Spleen (tissue), 11 donors: ENCODE measurements at regions not wholly inside any gene's neighbourhood (a gene's known extent, or its start where the extent isn't known, plus 50 kb on each side); places are given as distances from the start of the nearest gene placed in this dataset.

Experiments
- DNase-seq: peaks from one replicate; pipeline ENCODE4 v3.0.0-alpha.2; 2020
- H3K27ac ChIP-seq, 8 donors: fragments of 200-600 bp; sonication (generic) in 7 of 8; 1 replicate in 4 of 8; 2 replicates in 4 of 8; pipeline versions ENCODE4 v1.5.0 to v1.8.0; 2016 to 2021; ENCODE audit warnings: inconsistent platforms in 4 of 8, mild to moderate bottlenecking in 4 of 8, moderate library complexity in 1 of 8
- H3K27me3 ChIP-seq, 7 donors: fragments of 200-600 bp; sonication (generic) in 6 of 7; replicated peaks in 1 of 7; 1 replicate in 4 of 7; 2 replicates in 3 of 7; pipeline versions ENCODE4 v1.5.0 to v1.8.0; 2016 to 2021; ENCODE audit warnings: inconsistent platforms in 3 of 7, mild to moderate bottlenecking in 1 of 7
- H3K36me3 ChIP-seq, 6 donors: fragments of 200-600 bp; sonication (generic) in 5 of 6; 1 replicate in 4 of 6; 2 replicates in 2 of 6; pipeline versions ENCODE4 v1.5.0 to v1.8.0; 2016 to 2021; ENCODE audit warnings: inconsistent platforms in 2 of 6
- H3K4me1 ChIP-seq, 6 donors: fragments of 200-600 bp; sonication (generic) in 5 of 6; 1 replicate in 3 of 6; 2 replicates in 3 of 6; pipeline versions ENCODE4 v1.5.0 to v1.8.0; 2016 to 2021; ENCODE audit warnings: inconsistent platforms in 3 of 6
- H3K4me3 ChIP-seq, 8 donors: fragments of 200-600 bp; sonication (generic) in 7 of 8; 1 replicate in 4 of 8; 2 replicates in 4 of 8; pipeline versions ENCODE4 v1.5.0 to v1.8.0; 2016 to 2021; ENCODE audit warnings: inconsistent platforms in 4 of 8, mild to moderate bottlenecking in 4 of 8, moderate library complexity in 2 of 8
- H3K9me3 ChIP-seq, 8 donors: fragments of 200-600 bp; sonication (generic) in 7 of 8; 1 replicate in 4 of 8; 2 replicates in 4 of 8; pipeline versions ENCODE4 v1.5.0 to v1.8.0; 2016 to 2021; ENCODE audit warnings: inconsistent platforms in 4 of 8
- POLR2A ChIP-seq, 3 donors: fragments of 450-650 bp; IDR thresholded peaks; one replicate each; pipeline ENCODE4 v1.5.1; 2017; ENCODE audit warnings: antibody characterized with exemption in 3 of 3, mild to moderate bottlenecking in 1 of 3
- POLR2AphosphoS5 ChIP-seq, 3 donors: sonication (generic); formaldehyde crosslinking; IDR thresholded peaks; one replicate each; pipeline ENCODE4 v1.5.1; 2017; ENCODE audit warnings: antibody characterized with exemption in 3 of 3
- WGBS, 5 donors: extraction: QIAGEN DNeasy Blood & Tissue Kit in 3 of 5; methylation state at CpG; one replicate each; pipeline versions ENCODE4 v1.1.5 to v1.1.7; 2013 to 2018; 5-methylcytosine and 5-hydroxymethylcytosine counted together
- intact Hi-C: fragments of 100-400 bp; cut with DNase I; formaldehyde crosslinking; loops from one replicate; pipeline ENCODE4 v1.15.0; 2023; ENCODE audit warnings: low total_unique reads
- TF ChIP-seq, protein P1 (sequence below), 11 experiments: fragments of 200-600 bp in 7 of 11; fragments of 450-650 bp in 4 of 11; sonication (generic) in 4 of 11; IDR thresholded peaks in 8 of 11; conservative IDR thresholded peaks in 3 of 11; 1 replicate in 7 of 11; 2 replicates in 4 of 11; pipeline versions ENCODE4 v1.4.0 to v1.8.0; 2016 to 2021; ENCODE audit warnings: antibody characterized with exemption in 11 of 11, inconsistent platforms in 4 of 11, mild to moderate bottlenecking in 1 of 11
- donor health status: healthy with polysubstance abuse.
- donor health status: DM: no; HTN: no; CAD: no; lungs with moderate emphysema.
- donor health status: DM: no; HTN: no; CAD: no.
- donor health status: Bipolar disorder and iron deficiency.
- donor health status: healthy.
- donor health status: DM: no; HTN: no; CAD: no.
- donor health status: DM: yes; HTN: yes; CAD: no.

DNA sequence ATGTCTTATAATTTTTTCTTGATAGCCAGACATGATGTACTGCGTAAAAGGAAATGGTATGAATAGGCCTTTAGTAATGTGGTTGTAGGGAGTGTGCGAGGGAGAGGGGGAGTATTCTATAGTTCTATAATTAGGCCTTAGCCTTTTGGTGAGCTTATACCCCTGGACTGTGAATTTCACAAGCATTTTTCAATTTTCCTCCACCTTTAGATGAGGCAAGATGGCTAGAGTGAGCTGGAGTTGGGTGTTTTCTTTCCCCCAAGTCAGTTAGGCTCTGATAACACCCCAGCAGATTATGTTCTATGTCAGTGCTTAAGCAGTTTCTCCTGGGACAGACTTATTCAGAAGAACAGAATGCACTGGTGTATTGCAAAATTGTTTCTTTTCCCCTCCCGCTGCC, 210.2 kb upstream of the NPY2R start:
- intact Hi-C loops: no loop called here
- Histone ChIP-seq H3K4me1 (no peaks in the 10 kb centered on the region), H3K9me3 (no peaks in the 10 kb centered on the region), H3K36me3 (no peaks in the 10 kb centered on the region), H3K4me3 (no peak overlapping the region), H3K27ac (no peak overlapping the region), H3K27me3 (no peaks in the 10 kb centered on the region)
- WGBS, 5 donors: 77 to 84% (median 78%) methylated on average over 3 of the region's 3 CpGs
- TF ChIP-seq POLR2A (IDR thresholded peaks at IDR 0.05): no peak
- no peak for TF ChIP-seq POLR2AphosphoS5 (IDR thresholded peaks at IDR 0.05)
- TF ChIP-seq, protein P1, sequence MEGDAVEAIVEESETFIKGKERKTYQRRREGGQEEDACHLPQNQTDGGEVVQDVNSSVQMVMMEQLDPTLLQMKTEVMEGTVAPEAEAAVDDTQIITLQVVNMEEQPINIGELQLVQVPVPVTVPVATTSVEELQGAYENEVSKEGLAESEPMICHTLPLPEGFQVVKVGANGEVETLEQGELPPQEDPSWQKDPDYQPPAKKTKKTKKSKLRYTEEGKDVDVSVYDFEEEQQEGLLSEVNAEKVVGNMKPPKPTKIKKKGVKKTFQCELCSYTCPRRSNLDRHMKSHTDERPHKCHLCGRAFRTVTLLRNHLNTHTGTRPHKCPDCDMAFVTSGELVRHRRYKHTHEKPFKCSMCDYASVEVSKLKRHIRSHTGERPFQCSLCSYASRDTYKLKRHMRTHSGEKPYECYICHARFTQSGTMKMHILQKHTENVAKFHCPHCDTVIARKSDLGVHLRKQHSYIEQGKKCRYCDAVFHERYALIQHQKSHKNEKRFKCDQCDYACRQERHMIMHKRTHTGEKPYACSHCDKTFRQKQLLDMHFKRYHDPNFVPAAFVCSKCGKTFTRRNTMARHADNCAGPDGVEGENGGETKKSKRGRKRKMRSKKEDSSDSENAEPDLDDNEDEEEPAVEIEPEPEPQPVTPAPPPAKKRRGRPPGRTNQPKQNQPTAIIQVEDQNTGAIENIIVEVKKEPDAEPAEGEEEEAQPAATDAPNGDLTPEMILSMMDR (IDR thresholded peaks at IDR 0.05 in 8 of 11, conservative IDR thresholded peaks at IDR 0.05 in 3 of 11): no peak
- no peak for DNase-seq

DNA sequence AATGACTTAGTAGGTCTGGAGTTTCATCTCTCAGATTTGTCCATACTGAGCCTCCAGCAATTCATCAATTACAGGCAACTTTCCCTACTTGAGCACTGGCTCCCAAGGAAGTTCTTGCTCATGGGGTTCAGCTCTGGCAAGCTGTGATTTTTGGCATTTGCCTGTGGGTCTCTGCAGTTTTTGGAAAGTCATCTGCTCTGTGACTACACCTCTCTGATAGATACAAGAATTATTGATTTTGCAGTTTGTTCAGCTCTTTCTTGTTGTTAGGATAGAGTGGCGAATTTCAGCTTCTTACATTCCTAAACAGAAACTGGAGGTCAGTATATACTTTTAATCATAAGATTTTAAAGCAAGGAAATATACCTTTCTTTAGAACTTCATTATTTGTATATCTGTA, 209.7 kb upstream of the NPY2R start:
- 39 to 91% (median 83%) methylated on average over 1 of the region's 1 CpG for WGBS, 5 donors

DNA sequence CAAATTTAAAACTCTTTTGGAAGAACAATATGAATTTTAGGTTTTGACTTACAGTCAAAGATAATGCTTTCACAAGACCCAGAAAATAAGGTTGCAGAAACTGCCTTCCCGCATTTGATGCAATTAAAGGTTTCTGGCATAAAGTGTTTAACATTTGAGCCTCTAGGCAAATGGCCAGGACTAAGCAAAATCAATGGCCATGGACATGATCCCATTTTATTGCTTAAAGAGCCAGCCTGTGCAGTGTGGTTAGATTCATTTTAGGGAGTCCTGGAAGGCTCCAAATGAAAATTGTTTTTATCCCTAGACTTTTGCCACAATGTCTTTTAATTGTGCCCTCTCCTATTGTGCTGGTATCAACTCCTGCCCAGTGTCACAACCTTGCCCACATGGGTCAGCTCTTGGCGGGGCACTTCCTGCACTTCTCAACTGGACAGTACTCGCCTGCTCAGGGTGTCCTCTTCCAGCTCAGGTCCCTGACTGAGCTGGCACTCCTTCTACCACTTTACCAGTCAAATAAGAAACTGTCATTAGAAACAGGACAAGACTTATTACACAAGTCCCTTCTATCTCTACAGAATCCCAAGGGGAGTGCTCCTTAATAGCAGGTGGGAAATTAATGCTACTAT, 208.4 kb upstream of the NPY2R start:
- no peaks in the 10 kb centered on the region for H3K4me1 ChIP-seq
- intact Hi-C loops: no loop called here
- no peaks in the 10 kb centered on the region for H3K36me3 ChIP-seq
- no peak for TF ChIP-seq POLR2AphosphoS5 (IDR thresholded peaks at IDR 0.05)
- TF ChIP-seq, protein P1 (IDR thresholded peaks at IDR 0.05 in 8 of 11, conservative IDR thresholded peaks at IDR 0.05 in 3 of 11): no peak
- no peak for TF ChIP-seq POLR2A (IDR thresholded peaks at IDR 0.05)
- H3K27ac ChIP-seq: no peak overlapping the region
- 58 to 89% (median 75%) methylated on average over 3 of the region's 3 CpGs for WGBS, 5 donors
- no peaks in the 10 kb centered on the region for H3K9me3 ChIP-seq
- no peak for DNase-seq
- H3K4me3 ChIP-seq: no peak overlapping the region
- H3K27me3 ChIP-seq: no peaks in the 10 kb centered on the region

More for the DNA sequence above, 209.7 kb upstream of the NPY2R start:
- Histone ChIP-seq H3K4me3 (no peak overlapping the region), H3K9me3 (no peaks in the 10 kb centered on the region), H3K36me3 (no peaks in the 10 kb centered on the region), H3K4me1 (no peaks in the 10 kb centered on the region), H3K27me3 (no peaks in the 10 kb centered on the region), H3K27ac (no peak overlapping the region)
- intact Hi-C loops: no loop called here
- TF ChIP-seq POLR2AphosphoS5 (IDR thresholded peaks at IDR 0.05): no peak
- TF ChIP-seq POLR2A (IDR thresholded peaks at IDR 0.05): no peak
- TF ChIP-seq, protein P1 (IDR thresholded peaks at IDR 0.05 in 8 of 11, conservative IDR thresholded peaks at IDR 0.05 in 3 of 11): no peak
- DNase-seq: no peak

DNA sequence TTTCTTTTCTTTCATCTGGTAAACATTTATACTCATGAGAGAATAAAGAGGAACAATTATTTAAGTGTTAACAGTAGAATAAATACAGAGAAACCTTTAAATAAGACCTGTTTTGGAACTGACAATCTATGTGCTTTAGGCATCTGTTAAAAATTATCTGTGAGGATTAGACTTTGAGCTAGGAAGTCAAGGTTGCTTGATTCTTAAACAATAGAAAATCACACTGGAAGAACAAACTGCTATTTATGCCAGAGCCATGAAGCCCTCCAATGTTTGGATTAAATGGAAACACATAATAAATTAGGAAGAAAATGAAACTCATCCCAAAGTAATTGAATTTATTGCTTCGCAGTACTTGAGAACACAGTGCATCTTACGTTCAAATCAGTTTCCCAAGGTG, 207.2 kb upstream of the NPY2R start:
- no peak for TF ChIP-seq POLR2AphosphoS5 (IDR thresholded peaks at IDR 0.05)
- no peak for TF ChIP-seq POLR2A (IDR thresholded peaks at IDR 0.05)
- TF ChIP-seq, protein P1 (IDR thresholded peaks at IDR 0.05 in 8 of 11, conservative IDR thresholded peaks at IDR 0.05 in 3 of 11): no peak

More for the DNA sequence above, 207.2 kb upstream of the NPY2R start:
- WGBS, 5 donors: 90 to 97% (median 94%) methylated on average over 2 of the region's 2 CpGs
- H3K36me3 ChIP-seq: no peaks in the 10 kb centered on the region
- no peak overlapping the region for H3K4me3 ChIP-seq
- H3K4me1 ChIP-seq: no peaks in the 10 kb centered on the region
- intact Hi-C loops: no loop called here
- H3K27ac ChIP-seq: no peak overlapping the region
- no peaks in the 10 kb centered on the region for H3K9me3 ChIP-seq
- H3K27me3 ChIP-seq: no peaks in the 10 kb centered on the region
- no peak for DNase-seq
